K562 (cell line): ENCODE measurements at regions not wholly inside any gene's neighbourhood (a gene's known extent, or its start where the extent isn't known, plus 50 kb on each side); places are given as distances from the start of the nearest gene placed in this dataset.
A peak's percentile ranks its signal among the peaks of the same experiment; 100 is the strongest.

ENCODE experiments used
- ATAC-seq: fragments of 200-7000 bp; cut with Tn5 transposase; 3 replicates; pipeline ENCODE4 v1.9.1; 2020; ENCODE audit warnings: moderate library complexity
- BruUV-seq: library from RNA; stranded (reverse); fragments of 400-500 nt; replicated peaks from 2 replicates; lab custom pipeline; 2021; lab: Mats Ljungman, UMichigan
- CTCF ChIA-PET: fragments of 300-600 bp; formaldehyde crosslinking; extraction: SDS; loops from one replicate; lab custom pipeline; 2021; ENCODE audit warnings: low intra/inter-chr PET ratio; lab: Yijun Ruan, JAX
- POLR2A ChIA-PET: fragments of 300-600, 350-650 bp; sonication (Branson Sonifier 250); formaldehyde crosslinking; extraction: SDS; loops from one replicate; lab custom pipeline; 2021; ENCODE audit warnings: antibody characterized with exemption, inconsistent platforms; lab: Yijun Ruan, JAX
- DNase-seq, 4 experiments: peaks; one replicate each; pipeline versions ENCODE4 v3.0.0 to v3.0.0-alpha.2; 2011 to 2018; ENCODE audit warnings: low spot score in 3 of 4, mixed read lengths in 3 of 4; ENCODE audit errors: extremely low read depth in 1 of 4
- FAIRE-seq: peaks from 2 replicates; lab custom pipeline; 2011; peaks lifted over from hg19 to GRCh38; lab: Jason Lieb, UNC
- H2AFZ ChIP-seq: 2 replicates; pipeline ENCODE4 v1.6.0; 2011; ENCODE audit warnings: low read depth, low read length, control low read depth, inconsistent platforms
- H3K27ac ChIP-seq: fragments of 200-600 bp; 3 replicates; pipeline ENCODE4 v1.8.0; 2011; ENCODE audit warnings: low read depth, mild to moderate bottlenecking, control low read depth, inconsistent platforms, low read length, moderate library complexity, mixed read lengths; ENCODE audit errors: extremely low read depth
- H3K27me3 ChIP-seq, 2 experiments: fragments of 300-600 bp in 1 of 2; 2 replicates in 1 of 2; 3 replicates in 1 of 2; pipeline versions ENCODE4 v1.6.0 to v1.8.0; 2011; ENCODE audit warnings: inconsistent platforms in 2 of 2, low read length in 2 of 2, mild to moderate bottlenecking in 1 of 2, mixed read lengths in 1 of 2, moderate library complexity in 1 of 2; ENCODE audit not compliant: control insufficient read depth in 2 of 2, insufficient read depth in 2 of 2
- H3K36me3 ChIP-seq: fragments of 300-600 bp; 3 replicates; pipeline ENCODE4 v1.8.0; 2011; ENCODE audit warnings: mild to moderate bottlenecking, low read length, inconsistent platforms; ENCODE audit not compliant: control insufficient read depth, insufficient read depth
- H3K4me1 ChIP-seq, 2 experiments: fragments of 200-600 bp in 1 of 2; replicated peaks in 1 of 2; 2 replicates in 1 of 2; 3 replicates in 1 of 2; pipeline versions ENCODE4 v1.5.1 to v1.8.0; 2011; ENCODE audit warnings: inconsistent platforms in 2 of 2, low read length in 2 of 2, mild to moderate bottlenecking in 1 of 2, mixed read lengths in 1 of 2, moderate library complexity in 1 of 2; ENCODE audit not compliant: control insufficient read depth in 2 of 2, insufficient read depth in 2 of 2
- H3K4me2 ChIP-seq: 2 replicates; pipeline ENCODE4 v1.6.1; 2011; ENCODE audit warnings: low read length, control low read depth, inconsistent platforms, mixed read lengths; ENCODE audit not compliant: insufficient read depth
- H3K4me3 ChIP-seq: fragments of 200-600 bp; sonication (generic), shearing (Covaris generic); 2 replicates; pipeline ENCODE4 v1.5.1; 2016; ENCODE audit warnings: control low read depth, inconsistent platforms
- H3K79me2 ChIP-seq: fragments of 200-600 bp; 3 replicates; pipeline ENCODE4 v1.8.0; 2011; ENCODE audit warnings: low read length, inconsistent platforms; ENCODE audit not compliant: control insufficient read depth, insufficient read depth
- H3K9ac ChIP-seq, 2 experiments: 2 replicates each; pipeline versions ENCODE4 v1.6.0 to v1.6.1; 2011; ENCODE audit warnings: low read depth in 2 of 2, low read length in 2 of 2, control low read depth in 1 of 2, inconsistent platforms in 1 of 2, mild to moderate bottlenecking in 1 of 2, mixed read lengths in 1 of 2; ENCODE audit not compliant: insufficient read depth in 1 of 2
- H3K9me1 ChIP-seq: one replicate; pipeline ENCODE4 v1.6.0; 2011; ENCODE audit warnings: inconsistent platforms, mild to moderate bottlenecking, low read length, moderate library complexity; ENCODE audit not compliant: control insufficient read depth, insufficient read depth
- H3K9me3 ChIP-seq: replicated peaks from 2 replicates; pipeline ENCODE4 v1.5.1; 2011; ENCODE audit warnings: low read depth, low read length, inconsistent platforms; ENCODE audit not compliant: control insufficient read depth, insufficient read depth
- H4K20me1 ChIP-seq: replicated peaks from 2 replicates; pipeline ENCODE4 v1.6.1; 2011; ENCODE audit warnings: low read length, inconsistent platforms, mixed read lengths; ENCODE audit not compliant: control insufficient read depth, insufficient read depth
- HMG20A ChIP-seq: fragments of 450-650 bp; formaldehyde crosslinking; conservative IDR thresholded peaks from 2 replicates; pipeline ENCODE4 v1.4.0; 2020; ENCODE audit warnings: mild to moderate bottlenecking, mixed read lengths
- RBM25 ChIP-seq: fragments of 200-400 bp; formaldehyde crosslinking; IDR thresholded peaks from 2 replicates; pipeline ENCODE4 v1.6.1; 2018; ENCODE audit warnings: low read length, low read depth, moderate library complexity; ENCODE audit not compliant: severe bottlenecking
- RNF219 ChIP-seq: fragments of 250-450 bp; sonication (Bioruptor Pico); IDR thresholded peaks from 2 replicates; pipeline ENCODE4 v1.5.0; 2022; ENCODE audit warnings: mild to moderate bottlenecking
- ZNF316 ChIP-seq: fragments of 450-650 bp; IDR thresholded peaks from 2 replicates; pipeline ENCODE4 v1.6.1; 2016
- WGBS: fragments of 100-300 bp; shearing (Covaris generic); methylation state at CpG from one replicate; pipeline ENCODE4 v1.1.6; 2016; ENCODE audit warnings: low coverage, mixed read lengths; ENCODE audit not compliant: insufficient coverage; ENCODE audit errors: missing lambda C conversion rate; 5-methylcytosine and 5-hydroxymethylcytosine counted together
- in situ Hi-C: fragments of 300-500 bp; cut with MboI; formaldehyde crosslinking; loops from 4 replicates; pipeline ENCODE4 v1.15.0; 2018; ENCODE audit warnings: inconsistent platforms, mixed read lengths
- intact Hi-C: fragments of 100-400 bp; cut with micrococcal nuclease; formaldehyde crosslinking; loops from 2 replicates; pipeline ENCODE4 v1.14.2; 2022

- Histone ChIP-seq H3K4me3 (no peak overlapping the region), H3K36me3 (no peaks in the 10 kb centered on the region), H3K9me1 (no peaks in the 10 kb centered on the region), H3K4me2 (no peak overlapping the region), H3K79me2 (no peaks in the 10 kb centered on the region), H3K4me1 (no peaks in the 10 kb centered on the region), H2AFZ (no peak overlapping the region), H4K20me1 (no peaks in the 10 kb centered on the region), H3K27me3 (no peaks in the 10 kb centered on the region), H3K9ac (no peak overlapping the region), H3K9me3 (no peaks in the 10 kb centered on the region), H3K27ac (no peak overlapping the region)
- no peak for DNase-seq
- no peak for ATAC-seq
- CTCF ChIA-PET, result no interaction called here
- intact Hi-C loops (no loop called here), in situ Hi-C loops (no loop called here)
- TF ChIP-seq RBM25 (peak; percentile 65), HMG20A (no peak), RNF219 (CRISPR knock-in tag) (no peak), ZNF316 (no peak)
- POLR2A ChIA-PET, result interaction anchor here (0.7 kb wide), 1 partner anchor 902 kb away, joined by 3 read pairs; no protein-coding TSS in a partner anchor
- FAIRE-seq, result no peak
- 3% methylated on average over 2 of the region's 2 CpGs for WGBS
- BruUV-seq, result no TSS peak
Measured at GRCh38 chr2:23200068-23200786, 184.8 kb upstream of the KLHL29 start.
